Activated naive CD4-positive, alpha-beta T cell treated with anti-CD3 and anti-CD28 coated beads, Interleukin-2, amount 10 ng/mL, durations not matched to agents 7 days and 5 days (primary cell): ENCODE measurements at regions not wholly inside any gene's neighbourhood (a gene's known extent, or its start where the extent isn't known, plus 50 kb on each side); places are given as distances from the start of the nearest gene placed in this dataset.
"Not testable (repeated sequence)": the region's sequence is repeated elsewhere in the genome, so short reads cannot be mapped to it uniquely, and the experiment has no call there.

Experiments used
- CTCF ChIA-PET: fragments of 350-600 bp; sonication (Branson Sonifier 250); formaldehyde crosslinking; loops from one replicate; lab custom pipeline; 2021; ENCODE audit warnings: antibody characterized with exemption; lab: Charles Lee
- DNase-seq: peaks from one replicate; pipeline ENCODE4 v3.0.0-alpha.2; 2020
- H3K27ac Mint-ChIP-seq: one replicate; pipeline ENCODE4 v1.8.0; 2021; ENCODE audit warnings: mild to moderate bottlenecking, moderate library complexity, mixed read lengths
- H3K27me3 Mint-ChIP-seq: one replicate; pipeline ENCODE4 v1.8.0; 2021; ENCODE audit warnings: mild to moderate bottlenecking, mixed read lengths
- H3K36me3 Mint-ChIP-seq: one replicate; pipeline ENCODE4 v1.8.0; 2021; ENCODE audit warnings: mixed read lengths
- H3K4me1 Mint-ChIP-seq: one replicate; pipeline ENCODE4 v1.8.0; 2021; ENCODE audit warnings: mixed read lengths
- H3K4me3 Mint-ChIP-seq: one replicate; pipeline ENCODE4 v1.8.0; 2021; ENCODE audit warnings: mild to moderate bottlenecking, moderate library complexity, mixed read lengths
- H3K9me3 Mint-ChIP-seq: one replicate; pipeline ENCODE4 v1.8.0; 2021; ENCODE audit warnings: mixed read lengths

DNA sequence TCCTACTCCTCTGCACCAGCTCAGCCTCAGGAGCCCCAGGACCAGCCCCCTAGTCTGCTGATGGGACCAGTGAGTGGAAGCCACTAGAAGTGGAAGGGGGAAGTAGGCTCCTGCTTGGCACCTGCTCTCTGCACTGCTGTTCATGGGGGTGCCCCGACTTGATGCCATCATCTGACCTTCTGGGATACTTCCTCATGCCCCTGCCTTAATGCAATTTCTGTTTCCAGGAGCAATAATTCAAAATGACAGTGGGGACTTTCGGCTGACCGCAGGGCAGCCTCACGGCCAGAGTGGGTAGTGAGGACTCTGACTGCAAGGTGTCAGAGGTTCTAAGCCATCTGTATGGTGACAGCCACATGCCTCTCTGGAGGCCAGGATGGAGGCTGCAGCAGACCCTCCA, 196.4 kb upstream of the WSCD1 start:
- Mint-ChIP-seq H3K36me3 (no peaks in the 10 kb centered on the region), H3K27ac (no peak overlapping the region), H3K27me3 (peaks cover 6% of the 10 kb centered on the region), H3K9me3 (no peaks in the 10 kb centered on the region), H3K4me1 (no peaks in the 10 kb centered on the region), H3K4me3 (no peak overlapping the region)
- CTCF ChIA-PET, result no interaction called here
- no peak for DNase-seq

GRCh38 chr17:5874486-5874885, 195.7 kb upstream of the WSCD1 start:
- CTCF ChIA-PET, result no interaction called here
- no peak for DNase-seq
- Mint-ChIP-seq H3K9me3 (no peaks in the 10 kb centered on the region), H3K36me3 (no peaks in the 10 kb centered on the region), H3K4me1 (no peaks in the 10 kb centered on the region), H3K4me3 (no peak overlapping the region), H3K27ac (no peak overlapping the region), H3K27me3 (peaks cover 6% of the 10 kb centered on the region)

DNA sequence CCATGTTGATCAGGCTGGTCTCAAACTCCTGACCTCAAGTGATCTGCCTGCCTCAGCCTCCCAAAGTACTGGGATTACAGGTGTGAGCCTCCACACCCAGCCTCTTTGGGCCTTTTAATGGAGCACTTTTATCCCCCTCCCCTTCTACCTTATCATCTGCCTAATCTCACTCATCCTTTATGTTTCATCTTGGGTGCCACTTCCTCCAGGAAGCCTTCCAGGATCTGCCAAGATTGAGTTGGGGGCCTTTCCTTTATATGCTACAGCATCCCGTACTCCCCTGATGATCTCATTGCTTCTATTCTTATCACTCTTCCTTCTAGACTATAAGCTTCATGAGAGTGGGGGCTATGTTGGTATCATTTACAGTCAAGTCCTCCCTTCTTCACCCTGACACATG, 192.8 kb upstream of the WSCD1 start:
- Mint-ChIP-seq H3K9me3 (no peaks in the 10 kb centered on the region), H3K36me3 (no peaks in the 10 kb centered on the region), H3K4me3 (no peak overlapping the region), H3K4me1 (no peaks in the 10 kb centered on the region), H3K27me3 (peaks cover 6% of the 10 kb centered on the region), H3K27ac (no peak overlapping the region)
- CTCF ChIA-PET, result no interaction called here
- DNase-seq, result no peak

DNA sequence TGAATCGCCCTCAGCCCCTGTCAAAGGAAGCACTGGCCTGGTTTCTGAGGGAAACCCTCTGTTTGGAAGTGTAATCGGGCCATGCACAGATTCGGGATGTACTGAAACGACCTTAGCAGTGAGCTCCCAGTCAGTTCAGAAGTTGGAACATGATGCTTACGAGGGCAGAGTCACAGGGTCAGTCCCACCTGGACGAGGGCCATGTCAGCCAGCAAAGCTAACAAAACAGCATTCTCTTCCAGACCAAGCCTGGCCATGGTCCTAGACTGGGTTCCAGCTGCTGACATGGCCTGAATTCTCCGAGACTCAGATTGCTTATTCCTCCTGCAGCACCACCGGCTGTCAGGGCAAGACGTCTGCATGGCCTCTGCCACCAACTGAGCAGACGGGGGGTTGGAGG, 192.2 kb upstream of the WSCD1 start:
- Mint-ChIP-seq H3K4me3 (no peak overlapping the region), H3K36me3 (no peaks in the 10 kb centered on the region), H3K27ac (no peak overlapping the region), H3K9me3 (no peaks in the 10 kb centered on the region), H3K4me1 (no peaks in the 10 kb centered on the region), H3K27me3 (peaks cover 6% of the 10 kb centered on the region)
- CTCF ChIA-PET, result no interaction called here
- DNase-seq, result no peak

DNA sequence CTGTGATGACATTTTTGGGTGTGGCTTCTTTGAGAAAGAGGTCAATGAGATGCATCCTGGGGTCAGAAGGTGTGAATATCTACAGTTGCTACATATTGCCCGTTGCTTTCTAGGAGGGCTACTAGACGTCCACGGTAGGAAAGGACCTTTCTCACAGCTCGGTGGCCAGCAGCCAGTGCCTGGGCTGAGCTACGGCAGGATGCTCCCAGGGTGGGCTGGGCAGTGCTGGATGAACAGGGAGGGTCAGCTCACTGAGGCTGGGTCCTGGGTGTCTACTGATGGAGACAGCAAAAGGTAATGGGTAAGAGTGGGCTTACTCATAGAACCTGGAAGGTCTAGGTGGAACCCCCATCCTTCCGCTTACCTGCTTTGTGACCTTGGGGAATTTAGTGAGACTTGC, 188.3 kb upstream of the WSCD1 start:
- H3K36me3 Mint-ChIP-seq, result no peaks in the 10 kb centered on the region
- H3K27ac Mint-ChIP-seq, result no peak overlapping the region
- H3K4me1 Mint-ChIP-seq, result no peaks in the 10 kb centered on the region
- CTCF ChIA-PET, result interaction anchor here (0.6 kb wide), 1 partner anchor 12 kb away, joined by 3 read pairs; no protein-coding TSS in a partner anchor
- no peaks in the 10 kb centered on the region for H3K27me3 Mint-ChIP-seq
- no peaks in the 10 kb centered on the region for H3K9me3 Mint-ChIP-seq
- no peak overlapping the region for H3K4me3 Mint-ChIP-seq
- no peak for DNase-seq

GRCh38 chr17:5883775-5884665, 186.2 kb upstream of the WSCD1 start:
- no peak for DNase-seq
- peaks cover 2% of the 10 kb centered on the region for H3K27me3 Mint-ChIP-seq
- no peaks in the 10 kb centered on the region for H3K36me3 Mint-ChIP-seq
- CTCF ChIA-PET, result no interaction called here
- no peak overlapping the region for H3K4me3 Mint-ChIP-seq
- H3K4me1 Mint-ChIP-seq, result no peaks in the 10 kb centered on the region
- no peaks in the 10 kb centered on the region for H3K9me3 Mint-ChIP-seq
- H3K27ac Mint-ChIP-seq, result no peak overlapping the region

DNA sequence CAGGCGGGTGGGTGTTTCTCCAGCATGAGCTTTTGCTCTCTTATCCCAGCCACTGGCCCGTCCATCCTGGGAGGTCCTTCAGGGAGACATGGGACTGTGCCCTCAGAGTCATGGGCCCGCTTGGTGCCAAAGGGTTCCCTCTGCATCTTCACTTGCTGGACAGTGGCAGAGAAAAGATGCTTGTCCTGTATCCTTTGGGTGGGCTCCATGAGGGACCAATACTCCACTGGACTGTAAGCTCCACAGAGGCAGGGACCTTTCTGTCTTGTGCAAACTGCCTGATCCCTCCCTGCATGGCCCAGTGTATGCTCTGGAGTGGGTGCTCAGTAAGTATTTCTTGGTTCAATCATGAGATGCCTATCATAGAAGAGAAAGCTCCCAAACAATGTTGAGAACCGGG, 184.8 kb upstream of the WSCD1 start:
- H3K9me3 Mint-ChIP-seq, result no peaks in the 10 kb centered on the region

DNA sequence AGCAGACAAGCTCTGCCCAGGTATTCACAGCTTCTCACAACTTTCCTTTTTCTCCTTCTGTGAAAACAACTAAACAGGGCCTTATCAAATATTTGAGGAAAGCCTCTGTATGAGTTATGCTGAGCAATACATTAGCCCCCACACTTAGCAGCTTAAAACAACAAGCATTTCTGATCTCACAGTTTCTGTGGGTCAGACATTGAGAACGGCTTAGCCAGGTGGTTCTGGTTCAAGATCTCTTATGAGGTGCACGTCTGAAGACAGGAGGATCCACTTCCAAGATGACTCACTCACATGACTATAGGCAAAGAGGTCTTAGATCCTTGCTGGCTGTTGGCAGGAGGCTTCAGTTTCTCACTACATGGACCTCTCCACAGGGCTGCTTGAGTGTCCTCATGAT, 181.4 kb upstream of the WSCD1 start:
- Mint-ChIP-seq H3K4me3 (no peak overlapping the region), H3K27ac (no peak overlapping the region), H3K27me3 (peaks cover 15% of the 10 kb centered on the region), H3K9me3 (no peaks in the 10 kb centered on the region), H3K36me3 (no peaks in the 10 kb centered on the region), H3K4me1 (no peaks in the 10 kb centered on the region)
- no peak for DNase-seq
- CTCF ChIA-PET, result no interaction called here

More for the DNA sequence above, 184.8 kb upstream of the WSCD1 start:
- no peak for DNase-seq
- Mint-ChIP-seq H3K4me3 (no peak overlapping the region), H3K4me1 (no peaks in the 10 kb centered on the region), H3K27me3 (peaks cover 4% of the 10 kb centered on the region), H3K36me3 (no peaks in the 10 kb centered on the region), H3K27ac (no peak overlapping the region)
- CTCF ChIA-PET, result no interaction called here

DNA sequence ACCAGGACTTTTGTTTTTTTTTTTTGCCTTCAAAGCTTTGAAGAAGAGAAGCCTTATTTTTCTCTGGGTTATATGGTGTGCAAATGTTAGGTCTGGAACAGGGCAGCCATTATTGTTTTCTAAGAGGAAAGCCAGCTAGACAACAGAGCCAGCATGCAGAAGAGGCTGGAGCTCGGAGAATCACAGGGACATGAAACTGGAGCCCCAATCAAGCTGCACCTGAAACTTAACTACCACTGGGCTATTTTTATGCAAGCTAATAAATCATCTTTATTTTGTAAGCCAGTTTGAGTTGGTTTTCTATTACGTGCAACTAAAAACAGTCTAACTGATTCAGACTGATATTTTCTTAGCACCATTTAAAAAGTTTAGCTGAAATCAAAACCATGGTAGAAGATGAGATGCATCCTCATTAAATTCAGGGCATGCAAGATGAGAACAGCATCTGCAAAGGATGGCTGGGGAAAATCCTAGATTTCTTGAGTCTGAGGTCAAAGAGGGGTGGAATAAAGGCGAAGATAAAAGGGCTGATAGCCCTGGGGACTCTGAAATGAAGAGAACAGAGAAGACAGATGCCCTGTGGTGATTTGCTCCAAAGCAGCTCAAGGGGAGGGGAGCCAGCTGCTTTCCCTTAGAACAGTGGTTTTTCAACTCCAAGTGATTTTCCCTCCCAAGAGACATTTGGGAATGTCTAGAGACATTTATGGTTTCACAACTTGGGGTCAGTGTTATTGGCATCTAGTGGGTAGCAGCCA, 177.1 kb upstream of the WSCD1 start:
- H3K36me3 Mint-ChIP-seq, result no peaks in the 10 kb centered on the region
- CTCF ChIA-PET, result no interaction called here
- H3K4me3 Mint-ChIP-seq, result no peak overlapping the region
- DNase-seq, result no peak
- H3K4me1 Mint-ChIP-seq, result no peaks in the 10 kb centered on the region
- no peaks in the 10 kb centered on the region for H3K9me3 Mint-ChIP-seq
- H3K27me3 Mint-ChIP-seq, result peaks cover 21% of the 10 kb centered on the region
- no peak overlapping the region for H3K27ac Mint-ChIP-seq

- Mint-ChIP-seq H3K9me3 (no peaks in the 10 kb centered on the region), H3K27me3 (peaks cover 21% of the 10 kb centered on the region), H3K4me1 (no peaks in the 10 kb centered on the region), H3K36me3 (no peaks in the 10 kb centered on the region), H3K27ac (no peak overlapping the region), H3K4me3 (no peak overlapping the region)
- DNase-seq, result no peak
- CTCF ChIA-PET, result no interaction called here
Measured at GRCh38 chr17:5893741-5894140, 176.4 kb upstream of the WSCD1 start.

DNA sequence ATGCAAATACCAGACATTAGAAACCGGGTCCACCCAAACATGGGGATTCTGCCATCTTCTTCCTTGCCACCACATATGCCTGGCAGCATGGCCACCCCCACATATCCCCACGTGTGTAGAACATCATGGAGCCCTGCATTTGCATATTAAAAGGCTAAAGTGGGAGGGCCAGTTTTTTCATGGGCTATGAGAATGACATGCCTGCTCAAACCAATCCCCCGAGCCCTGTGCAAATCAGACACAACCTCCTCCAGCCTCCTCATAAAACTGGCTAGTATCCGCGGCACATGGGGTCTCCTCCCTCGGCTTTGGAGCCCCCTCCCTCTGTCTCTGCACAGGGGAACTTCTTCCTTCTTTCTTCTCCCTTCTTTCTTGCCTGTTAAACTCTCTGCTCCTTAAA, 174.9 kb upstream of the WSCD1 start:
- Mint-ChIP-seq H3K27me3 (peaks cover 17% of the 10 kb centered on the region), H3K36me3 (no peaks in the 10 kb centered on the region), H3K9me3 (no peaks in the 10 kb centered on the region), H3K27ac (no peak overlapping the region), H3K4me3 (no peak overlapping the region), H3K4me1 (no peaks in the 10 kb centered on the region)
- DNase-seq, result no peak
- CTCF ChIA-PET, result no interaction called here

DNA sequence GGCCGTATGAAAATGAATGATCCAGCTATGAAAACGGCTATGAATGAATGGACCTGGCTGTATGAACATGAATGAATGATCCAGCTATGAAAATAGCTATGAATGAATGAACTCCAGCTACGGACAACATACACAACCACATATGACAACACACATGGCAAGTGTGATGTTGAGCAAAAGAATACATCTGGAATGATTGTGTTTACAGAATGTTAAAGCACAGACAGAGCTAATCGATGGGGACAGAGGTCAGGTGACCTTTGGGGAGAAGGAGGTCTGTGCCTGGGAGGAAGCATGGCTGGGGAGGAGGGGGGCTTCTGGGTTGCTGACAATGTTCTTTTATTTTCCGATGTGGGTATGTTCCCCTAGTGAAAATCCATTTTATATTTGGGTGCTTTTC, 174.0 kb upstream of the WSCD1 start:
- H3K4me3 Mint-ChIP-seq, result no peak overlapping the region
- peaks cover 13% of the 10 kb centered on the region for H3K27me3 Mint-ChIP-seq
- no peaks in the 10 kb centered on the region for H3K36me3 Mint-ChIP-seq
- CTCF ChIA-PET, result no interaction called here
- H3K9me3 Mint-ChIP-seq, result no peaks in the 10 kb centered on the region
- no peak for DNase-seq
- H3K27ac Mint-ChIP-seq, result no peak overlapping the region
- no peaks in the 10 kb centered on the region for H3K4me1 Mint-ChIP-seq

GRCh38 chr17:5897275-5897911, 172.8 kb upstream of the WSCD1 start:
- Mint-ChIP-seq H3K4me3 (no peak overlapping the region), H3K9me3 (peaks cover 2% of the 10 kb centered on the region), H3K27ac (no peak overlapping the region), H3K36me3 (no peaks in the 10 kb centered on the region), H3K27me3 (peaks cover 18% of the 10 kb centered on the region), H3K4me1 (no peaks in the 10 kb centered on the region)
- CTCF ChIA-PET, result no interaction called here
- no peak for DNase-seq

- DNase-seq, CTCF ChIA-PET, H3K4me3 Mint-ChIP-seq, H3K9me3 Mint-ChIP-seq, H3K36me3 Mint-ChIP-seq, H3K4me1 Mint-ChIP-seq, H3K27ac Mint-ChIP-seq: not testable (repeated sequence)
- H3K27me3 Mint-ChIP-seq, result peaks cover 16% of the 10 kb centered on the region
Measured at GRCh38 chr17:5897981-5898380, 172.2 kb upstream of the WSCD1 start.
